Esophagus squamous epithelium (tissue), 4 donors: ENCODE measurements at regions not wholly inside any gene's neighbourhood (a gene's known extent, or its start where the extent isn't known, plus 50 kb on each side); places are given as distances from the start of the nearest gene placed in this dataset.

ENCODE experiments used
- CTCF ChIP-seq, 6 experiments: fragments of 450-650 bp in 4 of 6; fragments of 200-600 bp in 2 of 6; sonication (generic) in 2 of 6; IDR thresholded peaks; one replicate each; pipeline ENCODE4 v1.5.1; 2016 to 2019; ENCODE audit warnings: antibody characterized with exemption in 6 of 6, mild to moderate bottlenecking in 4 of 6, moderate library complexity in 4 of 6
- POLR2A ChIP-seq, 4 donors: fragments of 450-650 bp; IDR thresholded peaks; one replicate each; pipeline ENCODE4 v1.6.1; 2017; ENCODE audit warnings: antibody characterized with exemption in 4 of 4, mild to moderate bottlenecking in 4 of 4, moderate library complexity in 3 of 4

- TF ChIP-seq POLR2A (IDR thresholded peaks at IDR 0.05): no peak
- TF ChIP-seq CTCF (IDR thresholded peaks at IDR 0.05): no peak
Observed at GRCh38 chrX:40202456-40202855, 104.7 kb upstream of the BCOR start.
